ENCODE measurements at regions not wholly inside any gene's neighbourhood (a gene's known extent, or its start where the extent isn't known, plus 50 kb on each side); places are given as distances from the start of the nearest gene placed in this dataset.

DNA sequence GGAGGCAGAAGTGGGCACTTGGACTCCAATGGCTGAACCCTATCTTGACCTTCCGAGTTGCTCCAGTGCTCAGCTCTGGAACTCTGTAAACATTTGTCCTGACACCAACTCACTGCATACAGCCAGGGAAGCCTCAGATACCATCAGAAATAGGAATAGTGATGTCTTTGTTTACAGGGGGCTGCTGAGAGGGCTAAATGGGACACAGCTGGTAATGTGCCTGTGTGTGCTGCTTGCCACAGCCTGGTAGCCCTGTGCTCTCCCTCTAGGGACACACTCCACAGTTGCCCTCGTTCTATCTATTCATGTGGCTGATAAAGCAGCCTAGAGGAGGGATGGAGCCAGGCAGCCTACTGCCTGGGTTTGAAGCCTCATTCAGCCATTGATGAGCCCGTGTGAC lies 559.8 kb downstream of the MIAT start:
- Histone ChIP-seq H3K27ac (no peak overlapping the region), H3K9me3 (no peaks in the 10 kb centered on the region), H3K27me3 (no peaks in the 10 kb centered on the region), H3K4me1 (ENCODE audit: insufficient read depth) (peaks cover 27% of the 10 kb centered on the region), H3K4me3 (no peak overlapping the region), H3K36me3 (no peaks in the 10 kb centered on the region)
- intact Hi-C loops (cut with DNase I): no loop called here
- no peak for DNase-seq
- 77 to 91% (median 89%) methylated on average over 3 of the region's 3 CpGs for WGBS, 3 donors
- TF ChIP-seq EP300 (IDR thresholded peaks at IDR 0.05) (no peak), POLR2A (IDR thresholded peaks at IDR 0.05) (no peak)
- TF ChIP-seq, protein P1, sequence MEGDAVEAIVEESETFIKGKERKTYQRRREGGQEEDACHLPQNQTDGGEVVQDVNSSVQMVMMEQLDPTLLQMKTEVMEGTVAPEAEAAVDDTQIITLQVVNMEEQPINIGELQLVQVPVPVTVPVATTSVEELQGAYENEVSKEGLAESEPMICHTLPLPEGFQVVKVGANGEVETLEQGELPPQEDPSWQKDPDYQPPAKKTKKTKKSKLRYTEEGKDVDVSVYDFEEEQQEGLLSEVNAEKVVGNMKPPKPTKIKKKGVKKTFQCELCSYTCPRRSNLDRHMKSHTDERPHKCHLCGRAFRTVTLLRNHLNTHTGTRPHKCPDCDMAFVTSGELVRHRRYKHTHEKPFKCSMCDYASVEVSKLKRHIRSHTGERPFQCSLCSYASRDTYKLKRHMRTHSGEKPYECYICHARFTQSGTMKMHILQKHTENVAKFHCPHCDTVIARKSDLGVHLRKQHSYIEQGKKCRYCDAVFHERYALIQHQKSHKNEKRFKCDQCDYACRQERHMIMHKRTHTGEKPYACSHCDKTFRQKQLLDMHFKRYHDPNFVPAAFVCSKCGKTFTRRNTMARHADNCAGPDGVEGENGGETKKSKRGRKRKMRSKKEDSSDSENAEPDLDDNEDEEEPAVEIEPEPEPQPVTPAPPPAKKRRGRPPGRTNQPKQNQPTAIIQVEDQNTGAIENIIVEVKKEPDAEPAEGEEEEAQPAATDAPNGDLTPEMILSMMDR (IDR thresholded peaks at IDR 0.05): no peak

DNA sequence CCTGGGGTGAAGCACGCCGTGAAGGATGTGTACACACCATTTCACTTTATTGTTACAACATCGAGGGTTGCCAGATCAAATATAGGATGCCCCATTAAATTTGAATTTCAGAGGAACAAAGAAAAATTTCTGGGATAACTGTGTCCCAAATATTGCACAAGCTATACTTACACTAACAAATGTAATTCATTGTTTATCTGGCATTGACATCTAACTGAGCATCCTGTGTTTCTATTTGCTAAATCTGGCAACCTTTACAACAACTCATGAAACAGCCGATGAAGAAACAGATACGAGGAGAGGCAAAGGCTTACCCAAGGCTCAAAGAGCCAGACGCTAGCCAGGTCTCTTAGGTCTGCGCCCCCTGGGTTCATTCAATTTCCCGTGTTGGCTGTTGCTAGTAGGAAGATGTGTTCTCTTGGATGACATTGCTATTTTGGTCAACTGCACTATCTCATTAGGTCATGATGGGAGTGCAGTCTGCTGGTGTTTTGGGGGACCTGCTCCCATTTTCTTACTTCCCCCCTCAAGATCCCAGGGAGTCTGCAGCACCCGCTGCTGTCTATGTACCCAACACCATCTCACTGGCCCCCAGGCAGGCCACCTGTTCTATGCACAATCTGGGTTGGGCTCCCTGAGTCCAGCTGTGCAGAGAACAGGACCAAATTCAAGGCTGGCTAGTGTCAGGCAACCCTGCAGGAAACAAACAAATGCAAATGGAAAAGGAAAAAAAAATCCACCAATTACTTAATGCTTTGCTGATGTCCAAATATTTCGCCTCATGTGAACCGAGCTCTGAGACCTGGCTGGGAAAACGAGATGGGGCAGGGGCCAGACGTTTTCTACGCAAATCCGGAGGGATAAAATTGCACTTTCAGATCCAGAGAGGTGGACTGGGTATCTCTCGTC lies 560.9 kb downstream of the MIAT start:
- WGBS, 3 donors: 34 to 41% (median 39%) methylated on average over 16 of the region's 16 CpGs
- intact Hi-C loops (cut with DNase I): no loop called here
- TF ChIP-seq POLR2A (IDR thresholded peaks at IDR 0.05): no peak
- no peak for TF ChIP-seq EP300 (IDR thresholded peaks at IDR 0.05)
- TF ChIP-seq, protein P1 (IDR thresholded peaks at IDR 0.05): no peak
- peak in 4 of 5 donors; percentile 61 to 76 (median 72) for DNase-seq
- Histone ChIP-seq H3K27me3 (no peaks in the 10 kb centered on the region), H3K36me3 (no peaks in the 10 kb centered on the region), H3K27ac (peak overlapping the region in 1 of 2 donors; percentile 11), H3K4me3 (no peak overlapping the region), H3K4me1 (ENCODE audit: insufficient read depth) (peaks cover 22% of the 10 kb centered on the region), H3K9me3 (no peaks in the 10 kb centered on the region)

DNA sequence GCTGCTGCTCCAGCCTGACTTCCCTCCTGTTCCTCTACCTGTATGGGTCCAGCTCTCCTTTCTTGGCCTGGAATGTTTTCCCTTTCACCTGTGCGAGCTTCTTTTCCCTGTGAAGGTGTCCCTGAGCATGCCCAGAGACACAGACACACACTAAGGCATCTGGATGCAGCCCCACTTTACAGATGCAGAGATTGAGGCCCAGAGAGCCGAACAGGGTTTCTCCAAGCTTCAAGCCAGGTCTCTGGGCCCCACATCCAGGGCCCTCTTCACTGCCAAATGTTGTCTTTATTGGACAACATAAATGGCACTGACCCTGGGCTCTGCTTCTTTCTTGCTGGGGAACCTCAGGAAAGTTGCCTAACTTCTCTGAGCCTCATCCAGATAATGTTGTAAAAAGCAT lies 561.6 kb downstream of the MIAT start:
- Histone ChIP-seq H3K36me3 (no peaks in the 10 kb centered on the region), H3K4me3 (no peak overlapping the region), H3K27me3 (no peaks in the 10 kb centered on the region), H3K4me1 (ENCODE audit: insufficient read depth) (peaks cover 17% of the 10 kb centered on the region), H3K27ac (peak overlapping the region in 1 of 2 donors; percentile 11), H3K9me3 (no peaks in the 10 kb centered on the region)
- DNase-seq: no peak
- TF ChIP-seq, protein P1 (IDR thresholded peaks at IDR 0.05): no peak
- TF ChIP-seq EP300 (IDR thresholded peaks at IDR 0.05) (no peak), POLR2A (IDR thresholded peaks at IDR 0.05) (no peak)
- intact Hi-C loops (cut with DNase I): no loop called here
- 84 to 90% (median 89%) methylated on average over 2 of the region's 2 CpGs for WGBS, 3 donors

GRCh38 chr22:27220339-27220738 lies 563.0 kb downstream of the MIAT start:
- Histone ChIP-seq H3K9me3 (no peaks in the 10 kb centered on the region), H3K36me3 (no peaks in the 10 kb centered on the region), H3K27ac (no peak overlapping the region), H3K4me1 (ENCODE audit: insufficient read depth) (peaks cover 18% of the 10 kb centered on the region), H3K4me3 (no peak overlapping the region), H3K27me3 (no peaks in the 10 kb centered on the region)
- intact Hi-C loops (cut with DNase I): no loop called here
- 42 to 59% (median 46%) methylated on average over 5 of the region's 5 CpGs for WGBS, 3 donors
- no peak for DNase-seq
- TF ChIP-seq POLR2A (IDR thresholded peaks at IDR 0.05) (no peak), EP300 (IDR thresholded peaks at IDR 0.05) (no peak)
- TF ChIP-seq, protein P1 (IDR thresholded peaks at IDR 0.05): no peak
